Breast epithelium (tissue), 4 donors: ENCODE measurements at regions not wholly inside any gene's neighbourhood (a gene's known extent, or its start where the extent isn't known, plus 50 kb on each side); places are given as distances from the start of the nearest gene placed in this dataset.

Experiments
- DNase-seq, 2 donors: peaks; one replicate each; pipeline ENCODE4 v3.0.0-alpha.2; 2019; ENCODE audit warnings: low spot score in 2 of 2
- H3K27ac ChIP-seq, 2 donors: fragments of 200-600 bp; sonication (generic) in 1 of 2; one replicate each; pipeline ENCODE4 v1.5.1; 2016 to 2019; ENCODE audit warnings: mild to moderate bottlenecking in 1 of 2
- H3K27me3 ChIP-seq, 2 donors: fragments of 200-600 bp; sonication (generic) in 1 of 2; one replicate each; pipeline versions ENCODE4 v1.5.1 to v1.6.0; 2017 to 2019; ENCODE audit warnings: control low read depth in 1 of 2, mild to moderate bottlenecking in 1 of 2
- H3K36me3 ChIP-seq: fragments of 200-600 bp; one replicate; pipeline ENCODE4 v1.5.1; 2019
- H3K4me1 ChIP-seq, 2 donors: fragments of 200-600 bp; sonication (generic); one replicate each; pipeline ENCODE4 v1.5.1; 2016 to 2019; ENCODE audit warnings: control low read depth in 1 of 2
- H3K4me3 ChIP-seq, 3 donors: fragments of 200-600 bp; sonication (generic); 1 replicate in 2 of 3; 2 replicates in 1 of 3; pipeline ENCODE4 v1.5.1; 2016 to 2019; ENCODE audit warnings: mild to moderate bottlenecking in 3 of 3, moderate library complexity in 2 of 3
- H3K9me3 ChIP-seq, 2 donors: fragments of 200-600 bp; sonication (generic) in 1 of 2; one replicate each; pipeline ENCODE4 v1.5.1; 2016 to 2019; ENCODE audit warnings: control low read depth in 1 of 2
- POLR2A ChIP-seq: fragments of 450-650 bp; IDR thresholded peaks from one replicate; pipeline ENCODE4 v1.6.1; 2016; ENCODE audit warnings: antibody characterized with exemption, mild to moderate bottlenecking, moderate library complexity
- POLR2AphosphoS5 ChIP-seq, 3 donors: sonication (generic); formaldehyde crosslinking; IDR thresholded peaks; one replicate each; pipeline ENCODE4 v1.6.1; 2017; ENCODE audit warnings: antibody characterized with exemption in 3 of 3
- intact Hi-C: fragments of 100-400 bp; cut with DNase I; formaldehyde crosslinking; loops from one replicate; pipeline ENCODE4 v1.15.1; 2023; ENCODE audit warnings: low total_unique reads
- TF ChIP-seq, protein P1 (sequence below), 3 donors: fragments of 450-650 bp; IDR thresholded peaks; one replicate each; pipeline ENCODE4 v1.5.1; 2016 to 2017; ENCODE audit warnings: antibody characterized with exemption in 3 of 3, mild to moderate bottlenecking in 3 of 3, moderate library complexity in 3 of 3

DNA sequence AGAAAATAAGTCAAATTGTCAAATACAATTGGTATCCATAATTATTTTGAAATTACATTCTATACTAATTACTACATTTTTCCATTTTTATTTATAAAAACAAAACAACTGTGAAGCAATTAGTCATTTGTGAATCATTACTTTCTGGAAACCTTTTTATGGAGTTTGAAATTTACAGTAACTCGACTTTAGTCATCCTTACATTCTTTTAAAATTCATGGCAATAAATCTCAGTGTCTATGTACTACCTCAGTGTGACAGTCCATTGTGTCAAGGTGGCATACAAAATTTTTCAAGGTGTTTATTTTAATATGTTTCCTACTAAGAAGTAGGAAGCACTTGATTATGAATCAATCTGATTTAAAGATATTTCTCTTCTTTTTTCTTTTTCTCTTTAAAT is 1949.4 kb upstream of the RAG2 start:
- no peaks in the 10 kb centered on the region for H3K4me1 ChIP-seq
- no peak for DNase-seq
- TF ChIP-seq POLR2AphosphoS5 (IDR thresholded peaks at IDR 0.05) (no peak), POLR2A (no peak)
- H3K27me3 ChIP-seq = no peaks in the 10 kb centered on the region
- H3K4me3 ChIP-seq = no peak overlapping the region
- H3K36me3 ChIP-seq = no peaks in the 10 kb centered on the region
- intact Hi-C loops = no loop called here
- H3K27ac ChIP-seq = no peak overlapping the region
- H3K9me3 ChIP-seq = no peaks in the 10 kb centered on the region

DNA sequence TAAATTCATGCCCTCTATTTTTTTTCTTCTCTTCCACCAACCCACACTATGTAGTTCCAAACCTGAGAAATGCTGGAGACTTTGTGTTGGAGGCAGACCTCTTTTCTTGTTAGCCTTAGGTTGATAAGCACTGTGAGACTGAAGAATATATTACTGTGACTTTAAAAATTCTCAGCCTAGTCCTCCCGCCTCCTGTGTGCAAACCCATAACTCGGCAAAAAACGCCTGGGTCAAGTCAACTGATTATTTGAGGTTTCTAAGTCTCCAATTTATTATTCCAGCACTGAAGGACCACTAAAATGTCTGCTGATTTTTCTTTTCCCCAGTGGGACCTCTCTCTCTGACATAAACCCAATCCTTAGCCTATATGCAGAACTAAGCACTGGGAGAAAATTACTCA is 1946.0 kb upstream of the RAG2 start:
- Histone ChIP-seq H3K27me3 (no peaks in the 10 kb centered on the region), H3K4me1 (no peaks in the 10 kb centered on the region), H3K4me3 (no peak overlapping the region), H3K36me3 (no peaks in the 10 kb centered on the region), H3K9me3 (no peaks in the 10 kb centered on the region), H3K27ac (no peak overlapping the region)
- no peak for DNase-seq
- TF ChIP-seq, protein P1, sequence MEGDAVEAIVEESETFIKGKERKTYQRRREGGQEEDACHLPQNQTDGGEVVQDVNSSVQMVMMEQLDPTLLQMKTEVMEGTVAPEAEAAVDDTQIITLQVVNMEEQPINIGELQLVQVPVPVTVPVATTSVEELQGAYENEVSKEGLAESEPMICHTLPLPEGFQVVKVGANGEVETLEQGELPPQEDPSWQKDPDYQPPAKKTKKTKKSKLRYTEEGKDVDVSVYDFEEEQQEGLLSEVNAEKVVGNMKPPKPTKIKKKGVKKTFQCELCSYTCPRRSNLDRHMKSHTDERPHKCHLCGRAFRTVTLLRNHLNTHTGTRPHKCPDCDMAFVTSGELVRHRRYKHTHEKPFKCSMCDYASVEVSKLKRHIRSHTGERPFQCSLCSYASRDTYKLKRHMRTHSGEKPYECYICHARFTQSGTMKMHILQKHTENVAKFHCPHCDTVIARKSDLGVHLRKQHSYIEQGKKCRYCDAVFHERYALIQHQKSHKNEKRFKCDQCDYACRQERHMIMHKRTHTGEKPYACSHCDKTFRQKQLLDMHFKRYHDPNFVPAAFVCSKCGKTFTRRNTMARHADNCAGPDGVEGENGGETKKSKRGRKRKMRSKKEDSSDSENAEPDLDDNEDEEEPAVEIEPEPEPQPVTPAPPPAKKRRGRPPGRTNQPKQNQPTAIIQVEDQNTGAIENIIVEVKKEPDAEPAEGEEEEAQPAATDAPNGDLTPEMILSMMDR (IDR thresholded peaks at IDR 0.05) = no peak
- no peak for TF ChIP-seq POLR2AphosphoS5 (IDR thresholded peaks at IDR 0.05)
- no peak for TF ChIP-seq POLR2A
- intact Hi-C loops = no loop called here

DNA sequence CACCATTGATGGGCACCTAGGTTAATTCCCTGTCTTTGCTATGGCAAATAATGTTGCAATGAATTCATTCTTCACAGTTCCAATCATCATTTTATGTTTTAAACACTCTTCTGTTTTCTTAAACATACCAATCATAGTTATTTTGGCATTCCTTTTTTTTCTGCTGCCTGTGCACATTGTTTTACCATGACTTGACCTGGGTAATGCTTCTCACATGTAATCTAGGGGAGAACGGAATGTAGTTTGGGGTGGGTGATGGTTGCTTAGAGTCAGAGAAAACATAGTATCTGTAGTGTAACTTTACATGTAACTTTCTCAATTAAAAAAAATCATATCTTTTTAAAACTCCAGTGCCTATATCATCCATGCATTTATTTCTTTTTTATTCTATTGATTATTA is 1945.3 kb upstream of the RAG2 start:
- Histone ChIP-seq H3K4me3 (no peak overlapping the region), H3K36me3 (no peaks in the 10 kb centered on the region), H3K4me1 (no peaks in the 10 kb centered on the region), H3K9me3 (no peaks in the 10 kb centered on the region), H3K27me3 (no peaks in the 10 kb centered on the region), H3K27ac (no peak overlapping the region)
- no peak for TF ChIP-seq POLR2A
- TF ChIP-seq POLR2AphosphoS5 (IDR thresholded peaks at IDR 0.05) = no peak
- TF ChIP-seq, protein P1 (IDR thresholded peaks at IDR 0.05) = no peak
- DNase-seq = no peak
- intact Hi-C loops = no loop called here

DNA sequence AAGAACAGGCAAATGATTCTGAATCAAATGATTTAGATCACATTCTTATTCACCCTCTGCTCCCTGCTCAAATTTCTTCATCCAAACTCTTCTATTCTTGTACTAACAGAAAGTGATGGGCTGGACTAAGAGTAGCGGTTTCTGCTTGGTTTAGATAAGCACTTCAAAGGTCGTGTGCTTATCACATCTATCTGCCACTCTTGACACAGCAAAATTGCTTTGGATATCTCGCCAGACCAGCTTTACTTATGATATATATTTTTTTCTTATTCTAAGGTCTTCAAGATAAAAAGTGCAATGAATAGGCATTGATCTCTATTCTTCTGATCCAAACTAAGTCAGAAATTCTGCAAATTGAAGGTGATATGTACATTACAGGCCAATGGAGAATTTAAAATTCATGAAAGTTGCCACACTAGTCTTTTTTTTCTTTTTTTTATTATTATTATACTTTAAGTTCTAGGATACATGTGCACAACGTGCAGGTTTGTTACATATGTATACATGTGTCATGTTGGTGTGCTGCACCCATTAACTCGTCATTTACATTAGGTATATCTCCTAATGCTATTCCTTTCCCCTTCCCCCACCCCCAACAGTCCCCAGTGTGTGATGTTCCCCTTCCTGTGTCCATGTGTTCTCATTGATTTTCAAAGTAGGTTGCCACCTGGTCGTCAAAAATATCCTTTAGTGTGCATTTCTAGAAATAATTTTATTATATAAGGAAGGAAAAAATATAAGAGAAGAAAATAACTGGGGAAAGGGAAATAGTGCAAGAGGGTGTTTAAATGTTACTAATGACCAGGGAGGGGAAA is 1941.0 kb upstream of the RAG2 start:
- H3K36me3 ChIP-seq = no peaks in the 10 kb centered on the region
- TF ChIP-seq, protein P1 (IDR thresholded peaks at IDR 0.05) = no peak
- no peak for TF ChIP-seq POLR2A
- TF ChIP-seq POLR2AphosphoS5 (IDR thresholded peaks at IDR 0.05) = no peak
- intact Hi-C loops = no loop called here
- H3K4me3 ChIP-seq = no peak overlapping the region
- no peaks in the 10 kb centered on the region for H3K27me3 ChIP-seq
- H3K4me1 ChIP-seq = no peaks in the 10 kb centered on the region
- DNase-seq = no peak
- peaks cover 0 to 12% of the 10 kb centered on the region in 2 donors for H3K9me3 ChIP-seq
- H3K27ac ChIP-seq = no peak overlapping the region

DNA sequence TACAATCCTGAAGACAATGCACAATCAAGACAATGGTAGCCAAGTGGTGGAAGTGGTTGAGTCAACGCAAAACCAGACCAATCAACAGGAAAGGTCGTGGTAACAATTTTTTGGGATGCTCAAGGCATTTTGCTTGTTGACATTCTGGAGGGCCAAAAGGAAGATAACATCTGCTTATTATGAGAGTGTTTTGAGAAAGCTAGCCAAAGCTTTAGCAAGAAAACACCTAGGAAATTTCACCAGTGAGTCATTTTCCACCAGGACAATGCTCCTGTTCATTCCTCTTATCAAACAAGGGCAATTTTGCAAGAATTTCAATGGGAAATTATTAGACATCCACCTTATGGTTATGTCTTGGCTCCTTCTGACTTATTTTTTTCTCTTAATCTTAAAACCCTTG is 1932.2 kb upstream of the RAG2 start:
- no peaks in the 10 kb centered on the region for H3K27me3 ChIP-seq
- H3K9me3 ChIP-seq = peaks cover 0 to 7% of the 10 kb centered on the region in 2 donors
- no peak overlapping the region for H3K27ac ChIP-seq
- no peaks in the 10 kb centered on the region for H3K36me3 ChIP-seq
- intact Hi-C loops = no loop called here
- no peak for DNase-seq
- TF ChIP-seq POLR2AphosphoS5 (IDR thresholded peaks at IDR 0.05) (no peak), POLR2A (no peak)
- TF ChIP-seq, protein P1 (IDR thresholded peaks at IDR 0.05) = no peak
- no peak overlapping the region for H3K4me3 ChIP-seq
- no peaks in the 10 kb centered on the region for H3K4me1 ChIP-seq
